IMR-90 (cell line): ENCODE measurements at regions not wholly inside any gene's neighbourhood (a gene's known extent, or its start where the extent isn't known, plus 50 kb on each side); places are given as distances from the start of the nearest gene placed in this dataset.
A peak's percentile ranks its signal among the peaks of the same experiment; 100 is the strongest.

Source experiments
- ATAC-seq: fragments of 200-7000 bp; cut with Tn5 transposase; 2 replicates; pipeline ENCODE4 v1.9.1; 2020; ENCODE audit warnings: low read depth, mild to moderate bottlenecking, moderate library complexity
- BruUV-seq: library from RNA; stranded (reverse); fragments of 400-500 nt; replicated peaks from 2 replicates; lab custom pipeline; 2021; lab: Mats Ljungman, UMichigan
- CTCF ChIA-PET: fragments of 300-600 bp; formaldehyde crosslinking; extraction: SDS; loops from one replicate; lab custom pipeline; 2021; ENCODE audit warnings: antibody characterized with exemption; lab: Yijun Ruan, JAX
- POLR2A ChIA-PET: fragments of 300-600 bp; sonication (Branson Sonifier 250); formaldehyde crosslinking; loops from one replicate; lab custom pipeline; 2022; ENCODE audit warnings: antibody characterized with exemption; ENCODE audit not compliant: unreplicated experiment; lab: Charles Lee
- DNase-seq: peaks from one replicate; pipeline ENCODE4 v3.0.0; 2013
- H2AFZ ChIP-seq: replicated peaks from 2 replicates; pipeline ENCODE3; 2013; ENCODE audit warnings: low read length, mild to moderate bottlenecking; ENCODE audit not compliant: poor library complexity
- H2AK5ac ChIP-seq: 2 replicates; pipeline ENCODE4 v1.6.1; 2013; ENCODE audit warnings: low read depth, low read length, inconsistent platforms
- H2AK9ac ChIP-seq: replicated peaks from 2 replicates; pipeline ENCODE3; 2013; ENCODE audit warnings: mild to moderate bottlenecking, low read depth, low read length, moderate library complexity; ENCODE audit not compliant: poor library complexity
- H2BK120ac ChIP-seq: 2 replicates; pipeline ENCODE4 v1.6.1; 2013; ENCODE audit warnings: low read depth, low read length, inconsistent platforms
- H2BK15ac ChIP-seq: 3 replicates; pipeline ENCODE4 v1.6.1; 2013; ENCODE audit warnings: low read depth, low read length, inconsistent platforms
- H2BK20ac ChIP-seq: 2 replicates; pipeline ENCODE4 v1.6.1; 2013; ENCODE audit warnings: low read depth, mild to moderate bottlenecking, inconsistent platforms, low read length, moderate library complexity
- H2BK5ac ChIP-seq: 2 replicates; pipeline ENCODE4 v1.6.1; 2013; ENCODE audit warnings: mild to moderate bottlenecking, low read depth, low read length, inconsistent platforms; ENCODE audit not compliant: poor library complexity, severe bottlenecking
- H3K14ac ChIP-seq: replicated peaks from 2 replicates; pipeline ENCODE4 v1.6.1; 2013; ENCODE audit warnings: low read depth, low read length, inconsistent platforms
- H3K18ac ChIP-seq: 2 replicates; pipeline ENCODE4 v1.6.1; 2013; ENCODE audit warnings: low read depth, low read length, control low read depth
- H3K23ac ChIP-seq: 2 replicates; pipeline ENCODE4 v1.6.1; 2013; ENCODE audit warnings: low read depth, low read length, inconsistent platforms
- H3K27ac ChIP-seq: 2 replicates; pipeline ENCODE4 v1.5.1; 2013; ENCODE audit warnings: mild to moderate bottlenecking, control low read depth, low read length; ENCODE audit not compliant: insufficient read depth
- H3K27me3 ChIP-seq: 2 replicates; pipeline ENCODE4 v1.6.1; 2013; ENCODE audit warnings: low read length; ENCODE audit not compliant: control insufficient read depth, insufficient read depth
- H3K36me3 ChIP-seq: 2 replicates; pipeline ENCODE4 v1.6.1; 2013; ENCODE audit warnings: low read length, mixed read lengths; ENCODE audit not compliant: control insufficient read depth, insufficient read depth
- H3K4ac ChIP-seq: 2 replicates; pipeline ENCODE4 v1.6.1; 2013; ENCODE audit warnings: low read depth, low read length, inconsistent platforms
- H3K4me1 ChIP-seq: 2 replicates; pipeline ENCODE4 v1.6.1; 2013; ENCODE audit warnings: low read length, mixed read lengths; ENCODE audit not compliant: control insufficient read depth, insufficient read depth
- H3K4me2 ChIP-seq: 2 replicates; pipeline ENCODE4 v1.6.1; 2013; ENCODE audit warnings: low read depth, mild to moderate bottlenecking, control low read depth, low read length, moderate library complexity
- H3K4me3 ChIP-seq: 2 replicates; pipeline ENCODE4 v1.5.1; 2013; ENCODE audit warnings: low read depth, mild to moderate bottlenecking, control low read depth, low read length, moderate library complexity; ENCODE audit not compliant: insufficient read depth
- H3K56ac ChIP-seq: 2 replicates; pipeline ENCODE4 v1.6.1; 2013; ENCODE audit warnings: low read length, inconsistent platforms; ENCODE audit not compliant: insufficient read depth; ENCODE audit errors: extremely low read depth
- H3K79me1 ChIP-seq, 2 experiments: 2 replicates each; pipeline ENCODE4 v1.6.1; 2013; ENCODE audit warnings: low read length in 2 of 2, inconsistent platforms in 1 of 2, low read depth in 1 of 2
- H3K9ac ChIP-seq: 2 replicates; pipeline ENCODE4 v1.6.1; 2013; ENCODE audit warnings: low read depth, low read length, control low read depth
- H3K9me1 ChIP-seq: 2 replicates; pipeline ENCODE4 v1.6.1; 2013; ENCODE audit warnings: low read length, inconsistent platforms; ENCODE audit not compliant: insufficient read depth
- H3K9me3 ChIP-seq: 2 replicates; pipeline ENCODE4 v1.6.1; 2013; ENCODE audit warnings: low read length; ENCODE audit not compliant: control insufficient read depth, insufficient read depth
- H4K20me1 ChIP-seq: 2 replicates; pipeline ENCODE4 v1.6.1; 2013; ENCODE audit warnings: low read length, inconsistent platforms; ENCODE audit not compliant: insufficient read depth
- H4K5ac ChIP-seq: 2 replicates; pipeline ENCODE4 v1.6.1; 2013; ENCODE audit warnings: mild to moderate bottlenecking, low read depth, low read length, control low read depth
- H4K8ac ChIP-seq, 2 experiments: 2 replicates each; pipeline ENCODE4 v1.6.1; 2013; ENCODE audit warnings: low read depth in 2 of 2, low read length in 2 of 2, control low read depth in 1 of 2, inconsistent platforms in 1 of 2
- H4K91ac ChIP-seq: 2 replicates; pipeline ENCODE4 v1.6.1; 2013; ENCODE audit warnings: low read depth, low read length, inconsistent platforms; ENCODE audit not compliant: insufficient read depth
- BHLHE40 ChIP-seq: fragments of 150-350 bp; IDR thresholded peaks from 2 replicates; pipeline ENCODE4 v1.6.1; 2016; ENCODE audit warnings: mild to moderate bottlenecking, low read depth, low read length
- CEBPB ChIP-seq: IDR thresholded peaks from 2 replicates; pipeline ENCODE4 v1.6.1; 2012; ENCODE audit warnings: low read depth, low read length, improper control_type of control experiment
- CHD1 ChIP-seq: IDR thresholded peaks from 2 replicates; pipeline ENCODE4 v1.6.1; 2012; ENCODE audit warnings: low read depth, low read length, improper control_type of control experiment
- CTCF ChIP-seq: conservative IDR thresholded peaks from 2 replicates; pipeline ENCODE4 v1.5.1; 2012; ENCODE audit warnings: mild to moderate bottlenecking, low read depth, low read length, improper control_type of control experiment
- ELK1 ChIP-seq: fragments of 150-350 bp; IDR thresholded peaks from 2 replicates; pipeline ENCODE4 v1.6.1; 2016; ENCODE audit warnings: low read depth, mild to moderate bottlenecking, low read length, moderate library complexity, borderline replicate concordance
- FOS ChIP-seq: fragments of 150-350 bp; IDR thresholded peaks from 2 replicates; pipeline ENCODE4 v1.6.1; 2016; ENCODE audit warnings: low read depth, low read length
- MAFK ChIP-seq: IDR thresholded peaks from 2 replicates; pipeline ENCODE4 v1.6.1; 2012; ENCODE audit warnings: low read depth, low read length, improper control_type of control experiment
- MAZ ChIP-seq: IDR thresholded peaks from 2 replicates; pipeline ENCODE4 v1.6.1; 2012; ENCODE audit warnings: low read depth, mild to moderate bottlenecking, low read length, improper control_type of control experiment, moderate library complexity, borderline replicate concordance
- MXI1 ChIP-seq: IDR thresholded peaks from 2 replicates; pipeline ENCODE4 v1.6.1; 2012; ENCODE audit warnings: low read depth, mild to moderate bottlenecking, low read length, moderate library complexity, borderline replicate concordance
- NFE2L2 ChIP-seq: fragments of 150-350 bp; IDR thresholded peaks from 2 replicates; pipeline ENCODE4 v1.6.1; 2016; ENCODE audit warnings: low read depth, mild to moderate bottlenecking, low read length
- POLR2A ChIP-seq: IDR thresholded peaks from 2 replicates; pipeline ENCODE4 v1.6.1; 2012; ENCODE audit warnings: mild to moderate bottlenecking, low read depth, low read length
- RAD21 ChIP-seq: IDR thresholded peaks from 2 replicates; pipeline ENCODE4 v1.6.1; 2012; ENCODE audit warnings: low read length, improper control_type of control experiment
- RCOR1 ChIP-seq: IDR thresholded peaks from 2 replicates; pipeline ENCODE4 v1.6.1; 2012; ENCODE audit warnings: mild to moderate bottlenecking, low read length, improper control_type of control experiment; ENCODE audit not compliant: insufficient replicate concordance
- RFX5 ChIP-seq: IDR thresholded peaks from 2 replicates; pipeline ENCODE4 v1.8.0; 2012; ENCODE audit warnings: low read depth, mild to moderate bottlenecking, low read length, moderate library complexity
- SMC3 ChIP-seq: fragments of 150-350 bp; IDR thresholded peaks from 2 replicates; pipeline ENCODE4 v1.6.1; 2016; ENCODE audit warnings: low read depth, mild to moderate bottlenecking, antibody characterized with exemption, low read length, moderate library complexity
- USF2 ChIP-seq: fragments of 150-350 bp; IDR thresholded peaks from 2 replicates; pipeline ENCODE4 v1.6.1; 2017; ENCODE audit warnings: mild to moderate bottlenecking, antibody characterized with exemption, low read length, low read depth
- WGBS, 2 experiments: methylation state at CpG; one replicate each; pipeline versions ENCODE4 v1.1.5 to v1.1.7; 2013; ENCODE audit warnings: missing lambda C conversion rate in 2 of 2; ENCODE audit not compliant: insufficient read length in 1 of 2; ENCODE audit errors: extremely low coverage in 2 of 2; 5-methylcytosine and 5-hydroxymethylcytosine counted together
- dilution Hi-C: fragments of 300-500 bp; cut with HindIII; formaldehyde crosslinking; loops from one replicate; pipeline ENCODE4 v1.14.3; 2018; ENCODE audit warnings: low sequenced_read_pairs; ENCODE audit not compliant: unreplicated experiment
- in situ Hi-C: fragments of 300-500 bp; cut with MboI; formaldehyde crosslinking; loops from 3 replicates; pipeline ENCODE4 v1.14.3; 2019; ENCODE audit warnings: low sequenced_read_pairs, inconsistent platforms, mixed read lengths
- intact Hi-C: fragments of 100-400 bp; cut with micrococcal nuclease; formaldehyde crosslinking; loops from 2 replicates; pipeline ENCODE4 v1.10.0; 2022

- no peak overlapping the region for H4K8ac ChIP-seq
- no peak overlapping the region for H2BK20ac ChIP-seq
- H3K14ac ChIP-seq: no peak overlapping the region
- H3K36me3 ChIP-seq: no peaks in the 10 kb centered on the region
- no peak overlapping the region for H2AFZ ChIP-seq
- in situ Hi-C loops (loop anchor here (5.0 kb wide), 2 partner anchors 671 to 731 kb away; no protein-coding TSS in a partner anchor), intact Hi-C loops (loop anchor here (1.0 to 5.0 kb wide), 4 partner anchors 70 to 883 kb away; no protein-coding TSS in a partner anchor), dilution Hi-C loops (no loop called here)
- TF ChIP-seq BHLHE40 (no peak), MAZ (no peak), RAD21 (no peak), USF2 (no peak), MAFK (no peak), MXI1 (no peak), RCOR1 (no peak), POLR2A (no peak), NFE2L2 (no peak), CTCF (no peak), FOS (no peak), ELK1 (no peak), SMC3 (no peak), RFX5 (no peak), CEBPB (no peak), CHD1 (no peak)
- H2BK120ac ChIP-seq: 0 out of 2 replicates have a peak overlapping the region, but pooled peaks have one; percentile 2
- CTCF ChIA-PET: interaction anchor here (0.7 to 3.5 kb wide), 7 partner anchors 8 to 883 kb away, joined by 3 to 28 read pairs (median 3); no protein-coding TSS in a partner anchor
- no peaks in the 10 kb centered on the region for H3K27me3 ChIP-seq
- no peaks in the 10 kb centered on the region for H3K9me3 ChIP-seq
- H3K79me1 ChIP-seq: no peaks in the 10 kb centered on the region
- no peak for DNase-seq
- 0 out of 3 replicates have a peak overlapping the region, but pooled peaks have one; percentile 10 for H2BK15ac ChIP-seq
- H3K4ac ChIP-seq: 0 out of 2 replicates have a peak overlapping the region, but pooled peaks have one; percentile 8
- peak overlapping the region; percentile 20 for H2AK5ac ChIP-seq
- no peak for ATAC-seq
- no peaks in the 10 kb centered on the region for H3K4me1 ChIP-seq
- POLR2A ChIA-PET: no interaction called here
- no peak overlapping the region for H3K27ac ChIP-seq
- H3K4me3 ChIP-seq: no peak overlapping the region
- no TSS peak for BruUV-seq
- no peak overlapping the region for H2BK5ac ChIP-seq
- H4K91ac ChIP-seq: no peak overlapping the region
- no peaks in the 10 kb centered on the region for H3K9me1 ChIP-seq
- no peaks in the 10 kb centered on the region for H4K20me1 ChIP-seq
- no peak overlapping the region for H3K56ac ChIP-seq
- H3K23ac ChIP-seq: no peak overlapping the region
- H3K4me2 ChIP-seq: no peak overlapping the region
- WGBS, 2 experiments: 83% methylated on average over 5 of the region's 7 CpGs; no CpG with 5 or more reads in 1 of the 2 experiments
- no peak overlapping the region for H3K18ac ChIP-seq
- peak overlapping the region; percentile 14; the same call in 1 of the 2 replicates for H4K5ac ChIP-seq
- H2AK9ac ChIP-seq: no peak overlapping the region
- no peak overlapping the region for H3K9ac ChIP-seq
These were observed 166.6 kb upstream of the TANK start for GRCh38 chr2:160993654-160994061.
